GM18858 (cell line): ENCODE measurements at regions not wholly inside any gene's neighbourhood (a gene's known extent, or its start where the extent isn't known, plus 50 kb on each side); places are given as distances from the start of the nearest gene placed in this dataset.

Experiments used
- ATAC-seq: cut with Tn5 transposase; IDR thresholded peaks from one replicate; pipeline ENCODE4 v1.9.1; 2021; ENCODE audit not compliant: unreplicated experiment

GRCh38 chr20:60727425-60727824 lies 524.6 kb upstream of the CDH4 start:
- no peak for ATAC-seq

- ATAC-seq = no peak
Measured at GRCh38 chr20:60728705-60729104, 523.4 kb upstream of the CDH4 start.

- ATAC-seq = no peak
Measured at GRCh38 chr20:60729135-60729900, 522.7 kb upstream of the CDH4 start.

- no peak for ATAC-seq
Measured at GRCh38 chr20:60732322-60732721, 519.7 kb upstream of the CDH4 start.

- no peak for ATAC-seq
Measured at GRCh38 chr20:60748086-60748485, 504.0 kb upstream of the CDH4 start.

GRCh38 chr20:60749804-60750602 lies 502.1 kb upstream of the CDH4 start:
- ATAC-seq = no peak

GRCh38 chr20:60750909-60751308 lies 501.2 kb upstream of the CDH4 start:
- no peak for ATAC-seq

GRCh38 chr20:60751826-60752225 lies 500.2 kb upstream of the CDH4 start:
- no peak for ATAC-seq

- no peak for ATAC-seq
Measured at GRCh38 chr20:60752741-60753420, 499.2 kb upstream of the CDH4 start.

- ATAC-seq = no peak
Measured at GRCh38 chr20:60754856-60755255, 497.2 kb upstream of the CDH4 start.

GRCh38 chr20:60759651-60760050 lies 492.4 kb upstream of the CDH4 start:
- no peak for ATAC-seq

GRCh38 chr20:60760256-60761000 lies 491.6 kb upstream of the CDH4 start:
- ATAC-seq = no peak

GRCh38 chr20:60761056-60761455 lies 491.0 kb upstream of the CDH4 start:
- ATAC-seq = no peak

- no peak for ATAC-seq
Measured at GRCh38 chr20:60762386-60762785, 489.7 kb upstream of the CDH4 start.

GRCh38 chr20:60764328-60764727 lies 487.7 kb upstream of the CDH4 start:
- no peak for ATAC-seq

- no peak for ATAC-seq
Measured at GRCh38 chr20:60764771-60765170, 487.3 kb upstream of the CDH4 start.

- no peak for ATAC-seq
Measured at GRCh38 chr20:60765821-60766403, 486.1 kb upstream of the CDH4 start.

- ATAC-seq = no peak
Measured at GRCh38 chr20:60768216-60768615, 483.8 kb upstream of the CDH4 start.

GRCh38 chr20:60780388-60781025 lies 471.6 kb upstream of the CDH4 start:
- ATAC-seq = no peak

GRCh38 chr20:60782959-60783625 lies 469.0 kb upstream of the CDH4 start:
- ATAC-seq = no peak
